A549 (cell line): ENCODE measurements at regions not wholly inside any gene's neighbourhood (a gene's known extent, or its start where the extent isn't known, plus 50 kb on each side); places are given as distances from the start of the nearest gene placed in this dataset.

ENCODE experiments used
- ATAC-seq, 2 experiments: fragments of 200-7000 bp in 1 of 2; fragments of >200 bp in 1 of 2; cut with Nextera tagmentation in 1 of 2; cut with Tn5 transposase in 1 of 2; 3 replicates each; pipeline versions ENCODE4 v1.8.0 to v1.9.1; 2018 to 2020; ENCODE audit warnings: mild to moderate bottlenecking in 1 of 2, moderate library complexity in 1 of 2
- CTCF ChIA-PET: fragments of 300-600 bp; sonication (Branson Sonifier 250); formaldehyde crosslinking; extraction: SDS; loops from one replicate; lab custom pipeline; 2021; ENCODE audit warnings: antibody characterized with exemption, inconsistent platforms; lab: Yijun Ruan, JAX
- POLR2A ChIA-PET: fragments of 350-600 bp; formaldehyde crosslinking; extraction: SDS; loops from one replicate; lab custom pipeline; 2021; ENCODE audit warnings: antibody characterized with exemption, inconsistent platforms; lab: Yijun Ruan, JAX
- DNase-seq, 2 experiments: peaks; one replicate each; pipeline versions ENCODE4 v3.0.0 to v3.0.0-alpha.2; 2011 to 2016; ENCODE audit warnings: low read depth in 1 of 2, low spot score in 1 of 2
- FAIRE-seq: peaks from 2 replicates; lab custom pipeline; 2011; peaks lifted over from hg19 to GRCh38; lab: Jason Lieb, UNC
- H3K27ac ChIP-seq, 2 experiments: fragments of >200 bp; sonication (Bioruptor Twin); formaldehyde crosslinking; 3 replicates each; pipeline ENCODE4 v1.5.1; 2016 to 2017
- H3K4me1 ChIP-seq: fragments of >200 bp; sonication (Bioruptor Twin); formaldehyde crosslinking; 3 replicates; pipeline ENCODE4 v1.6.1; 2016
- H3K4me2 ChIP-seq: fragments of >200 bp; sonication (Bioruptor Twin); formaldehyde crosslinking; 3 replicates; pipeline ENCODE4 v1.6.1; 2016
- H3K4me3 ChIP-seq: fragments of >200 bp; sonication (Bioruptor Twin); formaldehyde crosslinking; 3 replicates; pipeline ENCODE4 v1.5.1; 2016
- H3K9me3 ChIP-seq: fragments of >200 bp; sonication (Bioruptor Twin); formaldehyde crosslinking; 3 replicates; pipeline ENCODE4 v1.6.1; 2016
- BHLHE40 ChIP-seq: IDR thresholded peaks from 2 replicates; pipeline ENCODE4 v1.6.1; 2012; ENCODE audit warnings: low read depth, low read length, inconsistent platforms
- CBX2 ChIP-seq: fragments of 200-600 bp; sonication (generic); IDR thresholded peaks from 2 replicates; pipeline ENCODE4 v1.6.1; 2016; ENCODE audit warnings: low read depth, mild to moderate bottlenecking, borderline replicate concordance
- CBX8 ChIP-seq: fragments of 200-600 bp; sonication (generic); IDR thresholded peaks from 2 replicates; pipeline ENCODE4 v1.6.1; 2016
- CHD2 ChIP-seq: fragments of 150-350 bp; IDR thresholded peaks from 2 replicates; pipeline ENCODE4 v1.6.1; 2014; ENCODE audit warnings: low read length; ENCODE audit not compliant: partially characterized antibody
- EHMT2 ChIP-seq: fragments of 200-600 bp; sonication (generic); IDR thresholded peaks from 2 replicates; pipeline ENCODE4 v1.6.1; 2016; ENCODE audit warnings: antibody characterized with exemption, low read depth, mild to moderate bottlenecking, moderate library complexity
- FOSB ChIP-seq: fragments of 250-450 bp; sonication (Bioruptor Pico); IDR thresholded peaks from 2 replicates; pipeline ENCODE4 v1.5.0; 2020; ENCODE audit warnings: mild to moderate bottlenecking, moderate library complexity
- FOSL2 ChIP-seq, 2 experiments: fragments of 450-650 bp in 1 of 2; fragments of >200 bp in 1 of 2; sonication (Bioruptor Twin) in 1 of 2; formaldehyde crosslinking; IDR thresholded peaks; 2 replicates each; pipeline versions ENCODE4 v1.5.0 to v1.6.1; 2016 to 2020; ENCODE audit warnings: mild to moderate bottlenecking in 1 of 2, moderate library complexity in 1 of 2
- FOXS1 ChIP-seq: fragments of 250-450 bp; sonication (Bioruptor Pico); IDR thresholded peaks from 2 replicates; pipeline ENCODE4 v1.5.0; 2020; ENCODE audit warnings: mild to moderate bottlenecking, moderate library complexity
- GATA3 ChIP-seq: IDR thresholded peaks from 2 replicates; pipeline ENCODE4 v1.6.1; 2012; ENCODE audit warnings: borderline replicate concordance
- HDAC2 ChIP-seq: fragments of 200-600 bp; sonication (generic); IDR thresholded peaks from 2 replicates; pipeline ENCODE4 v1.6.1; 2016
- HEYL ChIP-seq: fragments of 250-450 bp; sonication (Bioruptor Pico); IDR thresholded peaks from 2 replicates; pipeline ENCODE4 v1.8.0; 2021; ENCODE audit warnings: mild to moderate bottlenecking, moderate library complexity
- HOXA7 ChIP-seq: fragments of 250-450 bp; sonication (Bioruptor Pico); IDR thresholded peaks from 2 replicates; pipeline ENCODE4 v1.5.0; 2020; ENCODE audit warnings: mild to moderate bottlenecking, moderate library complexity
- KDM5A ChIP-seq: fragments of 200-600 bp; sonication (generic); IDR thresholded peaks from 2 replicates; pipeline ENCODE4 v1.6.1; 2016; ENCODE audit warnings: antibody characterized with exemption, mild to moderate bottlenecking
- MAFK ChIP-seq: fragments of 450-650 bp; IDR thresholded peaks from 2 replicates; pipeline ENCODE4 v1.6.1; 2014; ENCODE audit not compliant: partially characterized antibody
- MAZ ChIP-seq: fragments of 150-350 bp; IDR thresholded peaks from 2 replicates; pipeline ENCODE4 v1.6.1; 2014; ENCODE audit warnings: antibody characterized with exemption, low read depth, low read length, borderline replicate concordance
- NPAS2 ChIP-seq: fragments of 250-450 bp; sonication (Bioruptor Pico); IDR thresholded peaks from 2 replicates; pipeline ENCODE4 v1.8.0; 2022; ENCODE audit warnings: mild to moderate bottlenecking, moderate library complexity, borderline replicate concordance
- NR3C1 ChIP-seq: fragments of >200 bp; sonication (Bioruptor Twin); formaldehyde crosslinking; IDR thresholded peaks from 3 replicates; pipeline ENCODE4 v1.6.1; 2017
- PHF8 ChIP-seq: fragments of 200-600 bp; sonication (generic); IDR thresholded peaks from 2 replicates; pipeline ENCODE4 v1.6.1; 2016; ENCODE audit warnings: low read depth, mild to moderate bottlenecking, antibody characterized with exemption, moderate library complexity, borderline replicate concordance
- POLR2AphosphoS2 ChIP-seq: conservative IDR thresholded peaks from 2 replicates; pipeline ENCODE4 v1.6.1; 2012; ENCODE audit warnings: low read length, improper control_type of control experiment, inconsistent platforms
- RFX5 ChIP-seq: fragments of 450-650 bp; IDR thresholded peaks from 2 replicates; pipeline ENCODE4 v1.7.1; 2014; ENCODE audit warnings: antibody characterized with exemption, mild to moderate bottlenecking, moderate library complexity
- RNF2 ChIP-seq: fragments of 200-600 bp; sonication (generic); IDR thresholded peaks from 2 replicates; pipeline ENCODE4 v1.6.1; 2016; ENCODE audit warnings: low read depth, mild to moderate bottlenecking, antibody characterized with exemption, moderate library complexity, borderline replicate concordance
- ZFP36 ChIP-seq: fragments of 450-650 bp; IDR thresholded peaks from 2 replicates; pipeline ENCODE4 v1.6.1; 2014; ENCODE audit warnings: borderline replicate concordance; ENCODE audit not compliant: partially characterized antibody
- ZSCAN20 ChIP-seq: fragments of 250-450 bp; sonication (Bioruptor Pico); IDR thresholded peaks from 2 replicates; pipeline ENCODE4 v1.8.0; 2022; ENCODE audit warnings: mild to moderate bottlenecking, moderate library complexity
- WGBS: methylation state at CpG from one replicate; pipeline ENCODE4 v1.1.6; 2017; ENCODE audit errors: missing lambda C conversion rate; 5-methylcytosine and 5-hydroxymethylcytosine counted together
- TF ChIP-seq, protein P1 (sequence below): IDR thresholded peaks from 2 replicates; pipeline ENCODE4 v1.6.1; 2012
- TF ChIP-seq, protein P2 (sequence below): fragments of 200-600 bp; sonication (generic); IDR thresholded peaks from 2 replicates; pipeline ENCODE4 v1.6.1; 2016; ENCODE audit warnings: antibody characterized with exemption, mild to moderate bottlenecking, moderate library complexity
- TF ChIP-seq, protein P3 (sequence below): fragments of >200 bp; sonication (Bioruptor Twin); formaldehyde crosslinking; IDR thresholded peaks from 3 replicates; pipeline ENCODE4 v1.5.1; 2016
- TF ChIP-seq, protein P4 (sequence below): IDR thresholded peaks from 2 replicates; pipeline ENCODE4 v1.6.1; 2012; ENCODE audit warnings: low read depth, borderline replicate concordance

DNA sequence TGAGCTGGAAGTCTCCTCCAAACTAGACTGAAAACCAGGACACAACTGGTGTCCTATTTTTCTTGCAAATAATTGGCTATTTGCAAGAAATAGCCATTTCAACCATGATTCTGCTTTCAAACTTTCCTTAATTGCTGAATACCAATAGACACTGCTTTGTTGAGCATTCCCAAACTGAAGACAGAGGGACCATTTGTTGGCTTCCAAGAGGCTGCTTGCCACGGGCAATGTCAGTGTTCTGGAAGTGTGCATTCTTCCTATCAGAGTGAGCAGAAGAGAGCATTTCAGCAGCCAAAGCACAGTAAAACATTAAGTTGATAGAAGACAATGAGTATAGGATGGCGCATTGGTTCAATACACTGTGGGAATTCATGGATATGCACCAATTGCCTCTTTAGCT, 360.5 kb upstream of the RGPD4 start:
- TF ChIP-seq NR3C1 (no peak), RFX5 (no peak), MAZ (no peak), CBX2 (no peak), CBX8 (no peak), NPAS2 (CRISPR knock-in tag) (no peak), POLR2AphosphoS2 (no peak), HDAC2 (no peak)
- TF ChIP-seq, protein P1, sequence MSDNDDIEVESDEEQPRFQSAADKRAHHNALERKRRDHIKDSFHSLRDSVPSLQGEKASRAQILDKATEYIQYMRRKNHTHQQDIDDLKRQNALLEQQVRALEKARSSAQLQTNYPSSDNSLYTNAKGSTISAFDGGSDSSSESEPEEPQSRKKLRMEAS = no peak
- TF ChIP-seq, all 56 proteins: peak for 0
- ChIA-PET CTCF (interaction anchor here (1.2 kb wide), 1 partner anchor 31 kb away, joined by 3 read pairs; no protein-coding TSS in a partner anchor), POLR2A (no interaction called here)

DNA sequence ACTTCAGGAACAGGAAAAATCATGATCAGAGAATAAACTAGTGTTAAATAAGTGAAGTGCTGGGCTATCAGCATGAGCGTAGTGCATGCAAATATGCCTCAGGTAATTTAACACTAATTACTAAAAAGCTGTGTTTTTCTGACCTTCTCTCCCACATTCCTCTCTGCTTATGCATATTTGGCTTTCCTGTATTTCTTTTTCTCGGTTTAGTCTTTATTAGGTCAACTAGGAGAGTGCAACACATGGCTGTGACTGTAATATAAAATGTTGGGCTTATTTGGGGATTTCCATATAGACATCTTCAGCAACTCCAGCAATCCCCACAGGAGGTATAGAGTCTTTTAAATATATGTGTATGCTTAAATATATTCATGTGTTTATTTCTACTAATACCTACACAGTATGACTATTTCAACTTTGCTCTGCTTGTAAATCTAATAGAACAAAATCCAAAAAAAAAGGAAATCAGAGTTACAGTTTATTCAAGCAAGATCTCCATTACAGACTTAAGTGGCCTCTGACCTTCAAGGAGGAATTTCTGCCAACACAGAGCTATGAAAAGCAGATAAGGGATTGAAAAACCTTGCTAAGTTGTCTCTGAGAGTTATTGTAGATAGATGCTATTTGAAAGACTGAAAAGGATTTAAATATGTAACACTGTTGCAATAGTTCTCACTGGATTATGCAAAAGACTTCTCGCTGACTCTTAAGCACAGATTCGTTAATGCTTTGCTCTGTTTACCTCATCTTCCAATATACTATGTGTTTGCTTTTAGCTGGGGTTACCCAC, 359.5 kb upstream of the RGPD4 start:
- H3K27ac ChIP-seq = no peak overlapping the region
- no peaks in the 10 kb centered on the region for H3K4me1 ChIP-seq
- no peak overlapping the region for H3K4me3 ChIP-seq
- no peak for DNase-seq
- WGBS = 36% methylated on average over 4 of the region's 4 CpGs
- no peak for TF ChIP-seq HEYL (CRISPR knock-in tag)
- no peak for TF ChIP-seq NPAS2 (CRISPR knock-in tag)
- TF ChIP-seq EHMT2 = no peak
- TF ChIP-seq, protein P2, sequence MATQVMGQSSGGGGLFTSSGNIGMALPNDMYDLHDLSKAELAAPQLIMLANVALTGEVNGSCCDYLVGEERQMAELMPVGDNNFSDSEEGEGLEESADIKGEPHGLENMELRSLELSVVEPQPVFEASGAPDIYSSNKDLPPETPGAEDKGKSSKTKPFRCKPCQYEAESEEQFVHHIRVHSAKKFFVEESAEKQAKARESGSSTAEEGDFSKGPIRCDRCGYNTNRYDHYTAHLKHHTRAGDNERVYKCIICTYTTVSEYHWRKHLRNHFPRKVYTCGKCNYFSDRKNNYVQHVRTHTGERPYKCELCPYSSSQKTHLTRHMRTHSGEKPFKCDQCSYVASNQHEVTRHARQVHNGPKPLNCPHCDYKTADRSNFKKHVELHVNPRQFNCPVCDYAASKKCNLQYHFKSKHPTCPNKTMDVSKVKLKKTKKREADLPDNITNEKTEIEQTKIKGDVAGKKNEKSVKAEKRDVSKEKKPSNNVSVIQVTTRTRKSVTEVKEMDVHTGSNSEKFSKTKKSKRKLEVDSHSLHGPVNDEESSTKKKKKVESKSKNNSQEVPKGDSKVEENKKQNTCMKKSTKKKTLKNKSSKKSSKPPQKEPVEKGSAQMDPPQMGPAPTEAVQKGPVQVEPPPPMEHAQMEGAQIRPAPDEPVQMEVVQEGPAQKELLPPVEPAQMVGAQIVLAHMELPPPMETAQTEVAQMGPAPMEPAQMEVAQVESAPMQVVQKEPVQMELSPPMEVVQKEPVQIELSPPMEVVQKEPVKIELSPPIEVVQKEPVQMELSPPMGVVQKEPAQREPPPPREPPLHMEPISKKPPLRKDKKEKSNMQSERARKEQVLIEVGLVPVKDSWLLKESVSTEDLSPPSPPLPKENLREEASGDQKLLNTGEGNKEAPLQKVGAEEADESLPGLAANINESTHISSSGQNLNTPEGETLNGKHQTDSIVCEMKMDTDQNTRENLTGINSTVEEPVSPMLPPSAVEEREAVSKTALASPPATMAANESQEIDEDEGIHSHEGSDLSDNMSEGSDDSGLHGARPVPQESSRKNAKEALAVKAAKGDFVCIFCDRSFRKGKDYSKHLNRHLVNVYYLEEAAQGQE = no peak
- TF ChIP-seq BHLHE40 = no peak
- TF ChIP-seq KDM5A = no peak
- TF ChIP-seq GATA3 = no peak
- TF ChIP-seq, protein P1 = no peak
- no peak for TF ChIP-seq ZSCAN20 (CRISPR knock-in tag)
- no peak for TF ChIP-seq FOSB
- no peak for TF ChIP-seq FOXS1 (CRISPR knock-in tag)
- no peak for TF ChIP-seq FOSL2 (IDR thresholded peaks at IDR 0.05)
- TF ChIP-seq FOSL2 (CRISPR knock-in tag; IDR thresholded peaks at IDR 0.05) = no peak
- no peak for TF ChIP-seq HOXA7 (CRISPR knock-in tag)
- TF ChIP-seq, protein P3, sequence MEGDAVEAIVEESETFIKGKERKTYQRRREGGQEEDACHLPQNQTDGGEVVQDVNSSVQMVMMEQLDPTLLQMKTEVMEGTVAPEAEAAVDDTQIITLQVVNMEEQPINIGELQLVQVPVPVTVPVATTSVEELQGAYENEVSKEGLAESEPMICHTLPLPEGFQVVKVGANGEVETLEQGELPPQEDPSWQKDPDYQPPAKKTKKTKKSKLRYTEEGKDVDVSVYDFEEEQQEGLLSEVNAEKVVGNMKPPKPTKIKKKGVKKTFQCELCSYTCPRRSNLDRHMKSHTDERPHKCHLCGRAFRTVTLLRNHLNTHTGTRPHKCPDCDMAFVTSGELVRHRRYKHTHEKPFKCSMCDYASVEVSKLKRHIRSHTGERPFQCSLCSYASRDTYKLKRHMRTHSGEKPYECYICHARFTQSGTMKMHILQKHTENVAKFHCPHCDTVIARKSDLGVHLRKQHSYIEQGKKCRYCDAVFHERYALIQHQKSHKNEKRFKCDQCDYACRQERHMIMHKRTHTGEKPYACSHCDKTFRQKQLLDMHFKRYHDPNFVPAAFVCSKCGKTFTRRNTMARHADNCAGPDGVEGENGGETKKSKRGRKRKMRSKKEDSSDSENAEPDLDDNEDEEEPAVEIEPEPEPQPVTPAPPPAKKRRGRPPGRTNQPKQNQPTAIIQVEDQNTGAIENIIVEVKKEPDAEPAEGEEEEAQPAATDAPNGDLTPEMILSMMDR = no peak
- no peak for TF ChIP-seq PHF8
- no peak for TF ChIP-seq ZFP36
- no peak for TF ChIP-seq CHD2
- no peak for TF ChIP-seq MAFK
- no peak for TF ChIP-seq RNF2
- TF ChIP-seq, protein P4, sequence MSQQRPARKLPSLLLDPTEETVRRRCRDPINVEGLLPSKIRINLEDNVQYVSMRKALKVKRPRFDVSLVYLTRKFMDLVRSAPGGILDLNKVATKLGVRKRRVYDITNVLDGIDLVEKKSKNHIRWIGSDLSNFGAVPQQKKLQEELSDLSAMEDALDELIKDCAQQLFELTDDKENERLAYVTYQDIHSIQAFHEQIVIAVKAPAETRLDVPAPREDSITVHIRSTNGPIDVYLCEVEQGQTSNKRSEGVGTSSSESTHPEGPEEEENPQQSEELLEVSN = no peak
- no peak overlapping the region for H3K4me2 ChIP-seq
- POLR2A ChIA-PET = no interaction called here
- CTCF ChIA-PET = interaction anchor here (0.6 to 1.2 kb wide), 2 partner anchors 32 to 219 kb away, joined by 3 to 4 read pairs; no protein-coding TSS in a partner anchor
- FAIRE-seq = no peak
- no peaks in the 10 kb centered on the region for H3K9me3 ChIP-seq
- no peak for ATAC-seq

More for the DNA sequence above, 360.5 kb upstream of the RGPD4 start:
- WGBS = 59% methylated on average over 2 of the region's 2 CpGs
- no peak overlapping the region for H3K4me2 ChIP-seq
- no peak overlapping the region for H3K4me3 ChIP-seq
- no peaks in the 10 kb centered on the region for H3K4me1 ChIP-seq
- no peak for FAIRE-seq
- H3K27ac ChIP-seq = no peak overlapping the region
- DNase-seq = no peak
- ATAC-seq = no peak
- H3K9me3 ChIP-seq = no peaks in the 10 kb centered on the region
